SU-DHL-6 (cell line): ENCODE measurements at regions not wholly inside any gene's neighbourhood (a gene's known extent, or its start where the extent isn't known, plus 50 kb on each side); places are given as distances from the start of the nearest gene placed in this dataset.

Source experiments
- H2AFZ ChIP-seq: fragments of 200-600 bp; sonication (generic); 2 replicates; pipeline ENCODE4 v1.6.1; 2014; ENCODE audit warnings: low read depth, mild to moderate bottlenecking, moderate library complexity, mixed read lengths, antibody characterized with exemption, low read length; ENCODE audit not compliant: severe bottlenecking
- H3F3A ChIP-seq: fragments of 200-600 bp; shearing (Covaris generic); 2 replicates; pipeline ENCODE4 v1.6.0; 2016; ENCODE audit warnings: antibody characterized with exemption, mild to moderate bottlenecking; ENCODE audit not compliant: insufficient read depth
- H3K27ac ChIP-seq: fragments of 200-600 bp; sonication (generic); 2 replicates; pipeline ENCODE4 v1.5.1; 2016; ENCODE audit warnings: low read depth, mild to moderate bottlenecking, low read length, moderate library complexity, mixed read lengths
- H3K27me3 ChIP-seq: fragments of 200-600 bp; sonication (generic), shearing (Covaris generic); 2 replicates; pipeline ENCODE4 v1.6.0; 2014; ENCODE audit warnings: mild to moderate bottlenecking, low read length
- H3K36me3 ChIP-seq: fragments of 200-600 bp; sonication (generic); 2 replicates; pipeline ENCODE4 v1.6.1; 2014; ENCODE audit warnings: mild to moderate bottlenecking, low read length, mixed read lengths
- H3K4me2 ChIP-seq: fragments of 300-600, 200-600 bp; shearing (Covaris generic), sonication (generic); 2 replicates; pipeline ENCODE4 v1.6.0; 2014; ENCODE audit warnings: low read length, low read depth, mild to moderate bottlenecking; ENCODE audit not compliant: poor library complexity, severe bottlenecking
- H3K4me3 ChIP-seq: fragments of 200-600 bp; sonication (generic); 2 replicates; pipeline ENCODE4 v1.5.1; 2014; ENCODE audit warnings: antibody characterized with exemption, low read length, mild to moderate bottlenecking, mixed read lengths; ENCODE audit not compliant: insufficient read depth, poor library complexity, severe bottlenecking
- H3K79me2 ChIP-seq: fragments of 200-600 bp; sonication (generic); 2 replicates; pipeline ENCODE4 v1.6.1; 2014; ENCODE audit warnings: mild to moderate bottlenecking, low read length, moderate library complexity; ENCODE audit not compliant: insufficient read depth
- H3K9ac ChIP-seq: fragments of 200-600 bp; sonication (generic); 2 replicates; pipeline ENCODE4 v1.7.0; 2014; ENCODE audit warnings: mild to moderate bottlenecking, low read length
- H3K9me2 ChIP-seq: fragments of 200-600 bp; sonication (generic); replicated peaks from 2 replicates; pipeline ENCODE4 v1.6.1; 2014; ENCODE audit warnings: low read length; ENCODE audit not compliant: insufficient read depth
- H3K9me3 ChIP-seq: fragments of 200-600 bp; sonication (generic); 2 replicates; pipeline ENCODE4 v1.6.1; 2014; ENCODE audit warnings: low read length, mixed read lengths; ENCODE audit not compliant: insufficient read depth
- H4K20me1 ChIP-seq: fragments of 200-600 bp; sonication (generic); 2 replicates; pipeline ENCODE4 v1.6.1; 2014; ENCODE audit warnings: low read depth, mild to moderate bottlenecking, antibody characterized with exemption, low read length, moderate library complexity, mixed read lengths
- CTCF ChIP-seq: fragments of 200-600 bp; sonication (generic); IDR thresholded peaks from one replicate; pipeline ENCODE4 v1.5.1; 2017; ENCODE audit warnings: antibody characterized with exemption, mild to moderate bottlenecking, low read length, moderate library complexity; ENCODE audit not compliant: insufficient read depth, poor library complexity, severe bottlenecking
- EZH2phosphoT487 ChIP-seq: fragments of 200-600 bp; sonication (generic), shearing (Covaris generic); conservative IDR thresholded peaks from 2 replicates; pipeline ENCODE4 v1.6.1; 2018; ENCODE audit warnings: mild to moderate bottlenecking, antibody characterized with exemption, low read length, moderate library complexity, mixed read lengths

- Histone ChIP-seq H4K20me1 (no peaks in the 10 kb centered on the region), H3K27me3 (no peaks in the 10 kb centered on the region), H3K4me2 (no peak overlapping the region), H3K4me3 (no peak overlapping the region), H3K9me3 (no peaks in the 10 kb centered on the region), H3K9me2 (no peaks in the 10 kb centered on the region), H3K9ac (no peak overlapping the region), H3F3A (no peaks in the 10 kb centered on the region), H3K36me3 (no peaks in the 10 kb centered on the region), H3K79me2 (no peaks in the 10 kb centered on the region), H2AFZ (no peak overlapping the region), H3K27ac (no peak overlapping the region)
- TF ChIP-seq CTCF (no peak), EZH2phosphoT487 (no peak)
Observed at GRCh38 chr6:133047706-133048105, 193.5 kb upstream of the EYA4 start.

- H3K9ac ChIP-seq: no peak overlapping the region
- no peak overlapping the region for H3K27ac ChIP-seq
- TF ChIP-seq CTCF: no peak
- H3K4me3 ChIP-seq: no peak overlapping the region
- H3K27me3 ChIP-seq: no peaks in the 10 kb centered on the region
- H3K9me2 ChIP-seq: no peaks in the 10 kb centered on the region
- no peak overlapping the region for H2AFZ ChIP-seq
- H3K79me2 ChIP-seq: no peaks in the 10 kb centered on the region
- no peaks in the 10 kb centered on the region for H3F3A ChIP-seq
- H3K9me3 ChIP-seq: no peaks in the 10 kb centered on the region
- H3K4me2 ChIP-seq: no peak overlapping the region
- no peaks in the 10 kb centered on the region for H4K20me1 ChIP-seq
- no peaks in the 10 kb centered on the region for H3K36me3 ChIP-seq
Observed at GRCh38 chr6:133051240-133051639, 189.9 kb upstream of the EYA4 start.

GRCh38 chr6:133052465-133052864 is 188.7 kb upstream of the EYA4 start:
- H3K27ac ChIP-seq: no peak overlapping the region
- no peak overlapping the region for H3K4me2 ChIP-seq
- no peak for TF ChIP-seq EZH2phosphoT487
- TF ChIP-seq CTCF: no peak

More at GRCh38 chr6:133052465-133052864, 188.7 kb upstream of the EYA4 start:
- Histone ChIP-seq H2AFZ (no peak overlapping the region), H3K9ac (no peak overlapping the region), H4K20me1 (no peaks in the 10 kb centered on the region), H3K79me2 (no peaks in the 10 kb centered on the region), H3F3A (no peaks in the 10 kb centered on the region), H3K9me3 (no peaks in the 10 kb centered on the region), H3K9me2 (no peaks in the 10 kb centered on the region), H3K4me3 (no peak overlapping the region), H3K36me3 (no peaks in the 10 kb centered on the region), H3K27me3 (no peaks in the 10 kb centered on the region)
